KMS-11 (cell line): ENCODE measurements at regions not wholly inside any gene's neighbourhood (a gene's known extent, or its start where the extent isn't known, plus 50 kb on each side); places are given as distances from the start of the nearest gene placed in this dataset.

ENCODE experiments used
- H2AFZ ChIP-seq: fragments of 200-600 bp; sonication (generic); 2 replicates; pipeline ENCODE4 v1.6.1; 2016; ENCODE audit warnings: antibody characterized with exemption, mixed run types, low read depth
- H3K27ac ChIP-seq: fragments of 200-600 bp; sonication (generic); 2 replicates; pipeline ENCODE4 v1.6.1; 2016; ENCODE audit warnings: mild to moderate bottlenecking, mixed run types
- H3K27me3 ChIP-seq: fragments of 200-600 bp; sonication (generic); 2 replicates; pipeline ENCODE4 v1.6.1; 2017; ENCODE audit warnings: mild to moderate bottlenecking, low read depth, mixed run types, moderate library complexity; ENCODE audit not compliant: insufficient read depth
- H3K36me3 ChIP-seq: fragments of 200-600 bp; sonication (generic); 2 replicates; pipeline ENCODE4 v1.6.1; 2017; ENCODE audit warnings: mild to moderate bottlenecking, mixed run types; ENCODE audit not compliant: insufficient read depth
- H3K4me1 ChIP-seq: fragments of 200-600 bp; sonication (generic); 2 replicates; pipeline ENCODE4 v1.6.1; 2016; ENCODE audit warnings: mild to moderate bottlenecking, low read depth, mixed run types; ENCODE audit not compliant: poor library complexity, severe bottlenecking
- H3K4me2 ChIP-seq: fragments of 200-600 bp; sonication (generic); 2 replicates; pipeline ENCODE4 v1.7.0; 2016; ENCODE audit warnings: mild to moderate bottlenecking, mixed run types
- H3K4me3 ChIP-seq: fragments of 200-600 bp; sonication (generic); IDR thresholded peaks from 2 replicates; pipeline ENCODE4 v1.6.1; 2017; ENCODE audit warnings: low read depth, low read length, mixed read lengths; ENCODE audit not compliant: insufficient read depth
- H3K79me2 ChIP-seq: fragments of 200-600 bp; sonication (generic); 2 replicates; pipeline ENCODE4 v1.6.1; 2016; ENCODE audit warnings: low read depth, mixed run types; ENCODE audit not compliant: insufficient read depth
- H3K9ac ChIP-seq: fragments of 200-600 bp; sonication (generic); 2 replicates; pipeline ENCODE4 v1.6.1; 2016; ENCODE audit warnings: mild to moderate bottlenecking, mixed run types
- H4K20me1 ChIP-seq: fragments of 200-600 bp; sonication (generic); 2 replicates; pipeline ENCODE4 v1.6.1; 2016; ENCODE audit warnings: mild to moderate bottlenecking, mixed run types; ENCODE audit not compliant: insufficient read depth
- CTCF ChIP-seq: fragments of 200-600 bp; sonication (generic); conservative IDR thresholded peaks from 2 replicates; pipeline ENCODE4 v1.6.1; 2017; ENCODE audit warnings: low read depth, mild to moderate bottlenecking, antibody characterized with exemption, low read length, moderate library complexity, mixed read lengths

GRCh38 chr2:176763851-176764404 is 448.7 kb upstream of the HNRNPA3 start:
- no peaks in the 10 kb centered on the region for H3K79me2 ChIP-seq
- peak overlapping the region; percentile 76 for H3K4me3 ChIP-seq
- peak overlapping the region; percentile 53 for H3K4me2 ChIP-seq
- H3K9ac ChIP-seq = peak overlapping the region; percentile 59; the same call in 1 of the 2 replicates
- H3K36me3 ChIP-seq = no peaks in the 10 kb centered on the region
- H4K20me1 ChIP-seq = no peaks in the 10 kb centered on the region
- peak overlapping the region; percentile 63 for H2AFZ ChIP-seq
- no peaks in the 10 kb centered on the region for H3K27me3 ChIP-seq
- no peak for TF ChIP-seq CTCF
- H3K27ac ChIP-seq = peak overlapping the region; percentile 88
- H3K4me1 ChIP-seq = peaks cover 44% of the 10 kb centered on the region

DNA sequence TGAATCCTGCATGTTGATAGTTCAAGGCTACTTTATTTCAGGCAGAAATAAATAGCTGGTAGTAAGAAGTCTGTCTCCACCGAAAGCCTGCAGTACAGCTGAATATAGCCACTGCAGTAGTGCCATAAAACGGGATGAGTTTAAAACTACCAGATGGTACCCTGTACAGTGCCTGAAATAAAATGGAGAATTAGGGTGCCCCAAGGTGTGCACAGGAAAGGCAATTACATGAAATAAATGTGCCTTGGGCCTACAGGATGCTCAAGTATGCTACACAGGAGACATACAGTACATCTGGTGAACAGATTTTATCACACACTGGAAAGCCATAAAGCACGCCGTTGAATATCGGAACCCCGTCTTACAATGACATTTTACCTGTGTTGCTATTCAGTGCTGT is 447.7 kb upstream of the HNRNPA3 start:
- H2AFZ ChIP-seq = no peak overlapping the region
- TF ChIP-seq CTCF = no peak
- no peaks in the 10 kb centered on the region for H3K36me3 ChIP-seq
- H3K4me3 ChIP-seq = no peak overlapping the region
- H3K27me3 ChIP-seq = no peaks in the 10 kb centered on the region
- no peaks in the 10 kb centered on the region for H4K20me1 ChIP-seq
- H3K4me2 ChIP-seq = peak overlapping the region; percentile 53; the same call in 1 of the 2 replicates
- peaks cover 44% of the 10 kb centered on the region for H3K4me1 ChIP-seq
- no peak overlapping the region for H3K9ac ChIP-seq
- peak overlapping the region; percentile 88; the same call in 1 of the 2 replicates for H3K27ac ChIP-seq
- no peaks in the 10 kb centered on the region for H3K79me2 ChIP-seq

DNA sequence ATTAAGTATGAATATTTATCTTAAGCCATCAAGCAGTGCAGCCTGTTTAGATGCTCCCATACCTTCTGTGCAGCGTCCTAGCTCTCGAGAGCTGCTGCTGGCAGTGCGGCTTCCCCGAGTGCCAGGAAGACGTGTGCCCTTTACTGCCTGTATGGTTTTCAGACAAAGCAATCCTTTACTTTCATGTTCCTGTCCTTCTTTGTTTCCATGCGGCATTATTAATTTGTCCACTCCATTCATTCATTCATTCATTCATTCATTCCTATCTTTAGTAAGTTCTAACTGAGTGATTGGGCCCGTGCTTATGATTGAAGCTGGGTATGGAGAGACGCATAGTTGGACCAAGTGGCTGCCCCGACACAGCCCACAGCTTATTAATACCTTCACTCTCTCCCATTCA is 446.6 kb upstream of the HNRNPA3 start:
- H3K4me2 ChIP-seq = no peak overlapping the region
- no peaks in the 10 kb centered on the region for H4K20me1 ChIP-seq
- H3K9ac ChIP-seq = no peak overlapping the region
- H3K4me3 ChIP-seq = no peak overlapping the region
- no peak overlapping the region for H3K27ac ChIP-seq
- no peak for TF ChIP-seq CTCF
- H3K79me2 ChIP-seq = no peaks in the 10 kb centered on the region
- peaks cover 44% of the 10 kb centered on the region for H3K4me1 ChIP-seq
- H3K27me3 ChIP-seq = no peaks in the 10 kb centered on the region
- H3K36me3 ChIP-seq = no peaks in the 10 kb centered on the region
- H2AFZ ChIP-seq = no peak overlapping the region

- Histone ChIP-seq H4K20me1 (no peaks in the 10 kb centered on the region), H3K27me3 (no peaks in the 10 kb centered on the region), H3K4me2 (no peak overlapping the region), H3K79me2 (no peaks in the 10 kb centered on the region), H3K4me1 (peaks cover 37% of the 10 kb centered on the region), H2AFZ (no peak overlapping the region), H3K9ac (no peak overlapping the region), H3K36me3 (no peaks in the 10 kb centered on the region), H3K4me3 (no peak overlapping the region), H3K27ac (no peak overlapping the region)
- TF ChIP-seq CTCF = no peak
Observed at GRCh38 chr2:176768185-176768584, 444.4 kb upstream of the HNRNPA3 start.
